GM23248 (cell line): ENCODE measurements at regions not wholly inside any gene's neighbourhood (a gene's known extent, or its start where the extent isn't known, plus 50 kb on each side); places are given as distances from the start of the nearest gene placed in this dataset.

Experiments used
- EZH2 ChIP-seq: fragments of 200-600 bp; sonication (generic); IDR thresholded peaks from 2 replicates; pipeline ENCODE4 v1.6.1; 2018; ENCODE audit warnings: antibody characterized with exemption, mild to moderate bottlenecking; ENCODE audit not compliant: insufficient read depth, poor library complexity, severe bottlenecking
- EZH2phosphoT487 ChIP-seq: fragments of 200-600 bp; sonication (generic); IDR thresholded peaks from 2 replicates; pipeline ENCODE4 v1.6.1; 2018; ENCODE audit warnings: antibody characterized with exemption, moderate library complexity, mild to moderate bottlenecking, low read depth; ENCODE audit not compliant: insufficient read depth

GRCh38 chr17:77734371-77735080 is 224.0 kb upstream of the TNRC6C start:
- no peak for TF ChIP-seq EZH2phosphoT487
- no peak for TF ChIP-seq EZH2
